ENCODE measurements at regions not wholly inside any gene's neighbourhood (a gene's known extent, or its start where the extent isn't known, plus 50 kb on each side); places are given as distances from the start of the nearest gene placed in this dataset.

GRCh38 chr2:186980787-186981550 is 132.0 kb upstream of the ZSWIM2 start:
- 84% methylated on average over 11 of the region's 11 CpGs for WGBS, 2 donors
- H3K4me3 ChIP-seq (ENCODE audit: low read depth, poor library complexity, severe bottlenecking) = no peak overlapping the region
- TF ChIP-seq POLR2A (IDR thresholded peaks at IDR 0.05) = no peak
- no peak for TF ChIP-seq CTCF (IDR thresholded peaks at IDR 0.05)
- intact Hi-C loops (cut with DNase I; ENCODE audit: low total_unique reads) = no loop called here
- DNase-seq (ENCODE audit: low spot score in 2 of 2) = peak in 1 of 2 donors; percentile 23

- TF ChIP-seq CTCF (IDR thresholded peaks at IDR 0.05) (no peak), POLR2A (IDR thresholded peaks at IDR 0.05) (no peak)
- no peak for DNase-seq (ENCODE audit: low spot score in 2 of 2)
- 97 to 98% methylated on average over 2 of the region's 2 CpGs for WGBS, 2 donors
- H3K4me3 ChIP-seq (ENCODE audit: low read depth, poor library complexity, severe bottlenecking) = no peak overlapping the region
- intact Hi-C loops (cut with DNase I; ENCODE audit: low total_unique reads) = no loop called here
Measured at GRCh38 chr2:186980117-186980442, 131.1 kb upstream of the ZSWIM2 start.

DNA sequence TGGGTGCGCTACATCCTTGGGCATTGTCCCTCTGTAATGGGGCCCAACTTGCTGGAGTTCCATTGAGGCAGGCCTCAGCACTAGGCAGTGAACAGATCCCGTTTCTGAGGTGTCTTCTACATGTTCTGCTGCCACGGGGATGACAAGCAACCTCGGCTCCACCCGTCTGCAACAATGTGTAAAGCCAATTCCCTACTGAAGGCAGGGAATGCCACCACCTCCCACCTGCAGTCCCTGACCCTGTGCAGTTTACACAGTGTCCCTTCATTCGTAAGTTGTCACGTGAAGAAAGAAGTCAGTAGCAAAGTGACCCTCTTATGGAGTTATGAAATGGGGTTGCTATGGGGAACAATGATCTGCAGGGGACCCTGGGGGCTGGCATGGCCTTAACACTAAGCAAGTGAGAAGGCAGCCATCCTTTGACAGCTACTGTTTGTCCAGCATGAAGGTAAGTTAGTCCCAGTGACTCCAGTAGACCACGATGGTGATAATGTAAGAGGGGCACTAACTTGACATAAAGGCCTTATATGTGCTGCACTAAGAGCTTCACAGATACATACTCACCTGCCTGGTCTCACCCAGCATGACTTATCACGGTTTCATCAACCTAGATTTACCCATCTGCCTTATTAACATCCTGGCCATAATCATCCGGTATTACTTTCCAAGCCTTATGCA is 130.6 kb upstream of the ZSWIM2 start:
- DNase-seq (ENCODE audit: low spot score in 2 of 2) = peak in 1 of 2 donors; percentile 42
- no peak overlapping the region for H3K4me3 ChIP-seq (ENCODE audit: low read depth, poor library complexity, severe bottlenecking)
- 84 to 90% methylated on average over 10 of the region's 10 CpGs for WGBS, 2 donors
- TF ChIP-seq CTCF (IDR thresholded peaks at IDR 0.05) (no peak), POLR2A (IDR thresholded peaks at IDR 0.05) (no peak)
- intact Hi-C loops (cut with DNase I; ENCODE audit: low total_unique reads) = no loop called here

- TF ChIP-seq POLR2A (IDR thresholded peaks at IDR 0.05) (no peak), CTCF (IDR thresholded peaks at IDR 0.05) (no peak)
- intact Hi-C loops (cut with DNase I; ENCODE audit: low total_unique reads) = no loop called here
- 84 to 87% methylated on average over 3 of the region's 3 CpGs for WGBS, 2 donors
- H3K4me3 ChIP-seq (ENCODE audit: low read depth, poor library complexity, severe bottlenecking) = no peak overlapping the region
- DNase-seq (ENCODE audit: low spot score in 2 of 2) = peak in 1 of 2 donors; percentile 37
Measured at GRCh38 chr2:186977433-186978045, 128.6 kb upstream of the ZSWIM2 start.

DNA sequence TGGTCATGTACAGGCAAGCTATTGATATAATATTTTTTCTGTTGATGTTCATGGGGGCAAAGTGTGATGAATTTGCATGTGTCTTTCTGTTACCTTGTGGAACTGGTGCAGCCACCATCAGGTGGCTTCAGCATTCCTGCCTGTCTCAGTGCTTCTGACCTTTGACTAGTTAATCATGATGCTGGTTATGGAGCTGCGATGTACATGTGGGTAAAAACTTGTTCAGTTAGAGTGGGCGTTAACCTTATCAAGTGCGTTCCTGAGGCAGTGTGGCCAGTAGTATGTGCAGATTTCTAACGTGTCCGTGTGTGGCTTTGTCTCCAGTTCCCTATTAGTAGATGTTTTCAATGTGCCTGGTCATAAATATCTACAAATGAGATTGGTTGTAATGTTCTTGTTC is 127.4 kb upstream of the ZSWIM2 start:
- TF ChIP-seq CTCF (IDR thresholded peaks at IDR 0.05) = no peak
- TF ChIP-seq POLR2A (IDR thresholded peaks at IDR 0.05) = no peak
- peak in 1 of 2 donors; percentile 34 for DNase-seq (ENCODE audit: low spot score in 2 of 2)
- no peak overlapping the region for H3K4me3 ChIP-seq (ENCODE audit: low read depth, poor library complexity, severe bottlenecking)
- WGBS, 2 donors = 37 to 53% methylated on average over 5 of the region's 5 CpGs
- intact Hi-C loops (cut with DNase I; ENCODE audit: low total_unique reads) = no loop called here
